ENCODE measurements at regions not wholly inside any gene's neighbourhood (a gene's known extent, or its start where the extent isn't known, plus 50 kb on each side); places are given as distances from the start of the nearest gene placed in this dataset.

DNA sequence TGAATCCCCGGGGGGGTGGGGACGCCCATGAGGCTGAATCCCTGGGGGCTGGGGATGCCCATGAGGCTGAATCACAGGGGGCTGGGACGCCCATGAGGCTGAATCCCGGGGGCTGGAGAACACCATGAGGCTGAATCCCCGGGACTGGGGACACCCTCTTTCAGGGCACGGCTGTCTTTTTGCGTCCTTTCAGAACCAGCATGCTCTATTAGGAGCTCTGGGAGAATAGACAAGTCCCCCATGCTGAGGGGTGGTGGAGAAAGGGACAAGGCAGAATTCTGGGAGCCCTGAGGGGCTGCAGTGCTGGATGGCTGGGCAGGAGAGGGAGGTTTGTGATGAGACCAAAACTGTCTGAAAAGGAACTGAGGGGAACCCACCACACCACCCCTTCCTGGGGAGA is 257.3 kb upstream of the TCERG1L start:
- ChIA-PET POLR2A (no interaction called here), CTCF (no interaction called here)
- no peak overlapping the region for H3K27ac Mint-ChIP-seq
- no peak overlapping the region for H3K27ac ChIP-seq (ENCODE audit: low read depth in 1 of 2, low read length in 2 of 2)
- H3K4me3 ChIP-seq (ENCODE audit: low read length) = no peak overlapping the region
- ATAC-seq (ENCODE audit: poor library complexity) = no peak
- TF ChIP-seq, protein P1, sequence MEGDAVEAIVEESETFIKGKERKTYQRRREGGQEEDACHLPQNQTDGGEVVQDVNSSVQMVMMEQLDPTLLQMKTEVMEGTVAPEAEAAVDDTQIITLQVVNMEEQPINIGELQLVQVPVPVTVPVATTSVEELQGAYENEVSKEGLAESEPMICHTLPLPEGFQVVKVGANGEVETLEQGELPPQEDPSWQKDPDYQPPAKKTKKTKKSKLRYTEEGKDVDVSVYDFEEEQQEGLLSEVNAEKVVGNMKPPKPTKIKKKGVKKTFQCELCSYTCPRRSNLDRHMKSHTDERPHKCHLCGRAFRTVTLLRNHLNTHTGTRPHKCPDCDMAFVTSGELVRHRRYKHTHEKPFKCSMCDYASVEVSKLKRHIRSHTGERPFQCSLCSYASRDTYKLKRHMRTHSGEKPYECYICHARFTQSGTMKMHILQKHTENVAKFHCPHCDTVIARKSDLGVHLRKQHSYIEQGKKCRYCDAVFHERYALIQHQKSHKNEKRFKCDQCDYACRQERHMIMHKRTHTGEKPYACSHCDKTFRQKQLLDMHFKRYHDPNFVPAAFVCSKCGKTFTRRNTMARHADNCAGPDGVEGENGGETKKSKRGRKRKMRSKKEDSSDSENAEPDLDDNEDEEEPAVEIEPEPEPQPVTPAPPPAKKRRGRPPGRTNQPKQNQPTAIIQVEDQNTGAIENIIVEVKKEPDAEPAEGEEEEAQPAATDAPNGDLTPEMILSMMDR (IDR thresholded peaks at IDR 0.05) = no peak
- peaks cover 10% of the 10 kb centered on the region for H3K27me3 Mint-ChIP-seq
- intact Hi-C loops (cut with DNase I, micrococcal nuclease) = no loop called here
- no peak overlapping the region for H3K4me3 Mint-ChIP-seq
- H3K4me1 Mint-ChIP-seq (ENCODE audit: low read depth) = no peaks in the 10 kb centered on the region
- H3K36me3 Mint-ChIP-seq (ENCODE audit: low read depth) = no peaks in the 10 kb centered on the region
- H3K27me3 ChIP-seq (ENCODE audit: control insufficient read depth in 1 of 2, insufficient read depth in 2 of 2, low read length in 2 of 2) = no peaks in the 10 kb centered on the region
- no peak for DNase-seq
- H3K4me1 ChIP-seq (ENCODE audit: insufficient read depth, low read length) = no peaks in the 10 kb centered on the region
- peaks cover 12% of the 10 kb centered on the region for H3K9me3 Mint-ChIP-seq
- no peaks in the 10 kb centered on the region for H3K36me3 ChIP-seq (ENCODE audit: insufficient read depth, low read length)
- H3K9me3 ChIP-seq (ENCODE audit: control insufficient read depth in 1 of 2, insufficient read depth in 1 of 2, low read length in 2 of 2) = peaks cover 0 to 25% of the 10 kb centered on the region in 2 experiments

- H3K9me3 Mint-ChIP-seq = peaks cover 6% of the 10 kb centered on the region
- Histone ChIP-seq H3K27ac (ENCODE audit: low read depth in 1 of 2, low read length in 2 of 2) (no peak overlapping the region), H3K27me3 (ENCODE audit: control insufficient read depth in 1 of 2, insufficient read depth in 2 of 2, low read length in 2 of 2) (no peaks in the 10 kb centered on the region), H3K4me1 (ENCODE audit: insufficient read depth, low read length) (no peaks in the 10 kb centered on the region), H3K4me3 (ENCODE audit: low read length) (no peak overlapping the region), H3K36me3 (ENCODE audit: insufficient read depth, low read length) (no peaks in the 10 kb centered on the region), H3K9me3 (ENCODE audit: control insufficient read depth in 1 of 2, insufficient read depth in 1 of 2, low read length in 2 of 2) (peaks cover 0 to 33% of the 10 kb centered on the region in 2 experiments)
- TF ChIP-seq, protein P1 (IDR thresholded peaks at IDR 0.05) = no peak
- no peak overlapping the region for H3K27ac Mint-ChIP-seq
- DNase-seq = no peak
- POLR2A ChIA-PET = no interaction called here
- no peaks in the 10 kb centered on the region for H3K4me1 Mint-ChIP-seq (ENCODE audit: low read depth)
- H3K36me3 Mint-ChIP-seq (ENCODE audit: low read depth) = no peaks in the 10 kb centered on the region
- CTCF ChIA-PET = no interaction called here
- no peak overlapping the region for H3K4me3 Mint-ChIP-seq
- H3K27me3 Mint-ChIP-seq = peaks cover 10% of the 10 kb centered on the region
- intact Hi-C loops (cut with DNase I, micrococcal nuclease) = no loop called here
- ATAC-seq (ENCODE audit: poor library complexity) = no peak
These were observed 258.6 kb upstream of the TCERG1L start for GRCh38 chr10:131569851-131570715.

- no peak overlapping the region for H3K27ac Mint-ChIP-seq
- ChIA-PET POLR2A (no interaction called here), CTCF (no interaction called here)
- DNase-seq (no peak), ATAC-seq (ENCODE audit: poor library complexity) (no peak)
- Histone ChIP-seq H3K4me1 (ENCODE audit: insufficient read depth, low read length) (no peaks in the 10 kb centered on the region), H3K9me3 (ENCODE audit: control insufficient read depth in 1 of 2, insufficient read depth in 1 of 2, low read length in 2 of 2) (peaks cover 0 to 34% of the 10 kb centered on the region in 2 experiments), H3K36me3 (ENCODE audit: insufficient read depth, low read length) (no peaks in the 10 kb centered on the region), H3K27ac (ENCODE audit: low read depth in 1 of 2, low read length in 2 of 2) (no peak overlapping the region), H3K4me3 (ENCODE audit: low read length) (no peak overlapping the region), H3K27me3 (ENCODE audit: control insufficient read depth in 1 of 2, insufficient read depth in 2 of 2, low read length in 2 of 2) (no peaks in the 10 kb centered on the region)
- H3K4me3 Mint-ChIP-seq = no peak overlapping the region
- peaks cover 9% of the 10 kb centered on the region for H3K27me3 Mint-ChIP-seq
- H3K9me3 Mint-ChIP-seq = peaks cover 3% of the 10 kb centered on the region
- H3K4me1 Mint-ChIP-seq (ENCODE audit: low read depth) = no peaks in the 10 kb centered on the region
- intact Hi-C loops (cut with DNase I, micrococcal nuclease) = no loop called here
- TF ChIP-seq, protein P1 (IDR thresholded peaks at IDR 0.05) = no peak
- H3K36me3 Mint-ChIP-seq (ENCODE audit: low read depth) = no peaks in the 10 kb centered on the region
These were observed 259.3 kb upstream of the TCERG1L start for GRCh38 chr10:131570716-131571307.
